Cardiac fibroblast (primary cell): ENCODE measurements at regions not wholly inside any gene's neighbourhood (a gene's known extent, or its start where the extent isn't known, plus 50 kb on each side); places are given as distances from the start of the nearest gene placed in this dataset.

Source experiments
- DNase-seq, 2 donors: peaks; one replicate each; pipeline versions ENCODE4 v3.0.0 to v3.0.0-alpha.2; 2010; ENCODE audit warnings: low read depth in 2 of 2
- H3K4me3 ChIP-seq, 2 donors: replicated peaks in 1 of 2; 1 replicate in 1 of 2; 2 replicates in 1 of 2; pipeline ENCODE4 v1.5.1; 2011; ENCODE audit warnings: low read depth in 2 of 2, low read length in 2 of 2, mild to moderate bottlenecking in 2 of 2, moderate library complexity in 1 of 2
- TF ChIP-seq, protein P1 (sequence below): IDR thresholded peaks from one replicate; pipeline ENCODE4 v1.5.1; 2011; ENCODE audit warnings: low read depth, mild to moderate bottlenecking, low read length, inconsistent platforms

DNA sequence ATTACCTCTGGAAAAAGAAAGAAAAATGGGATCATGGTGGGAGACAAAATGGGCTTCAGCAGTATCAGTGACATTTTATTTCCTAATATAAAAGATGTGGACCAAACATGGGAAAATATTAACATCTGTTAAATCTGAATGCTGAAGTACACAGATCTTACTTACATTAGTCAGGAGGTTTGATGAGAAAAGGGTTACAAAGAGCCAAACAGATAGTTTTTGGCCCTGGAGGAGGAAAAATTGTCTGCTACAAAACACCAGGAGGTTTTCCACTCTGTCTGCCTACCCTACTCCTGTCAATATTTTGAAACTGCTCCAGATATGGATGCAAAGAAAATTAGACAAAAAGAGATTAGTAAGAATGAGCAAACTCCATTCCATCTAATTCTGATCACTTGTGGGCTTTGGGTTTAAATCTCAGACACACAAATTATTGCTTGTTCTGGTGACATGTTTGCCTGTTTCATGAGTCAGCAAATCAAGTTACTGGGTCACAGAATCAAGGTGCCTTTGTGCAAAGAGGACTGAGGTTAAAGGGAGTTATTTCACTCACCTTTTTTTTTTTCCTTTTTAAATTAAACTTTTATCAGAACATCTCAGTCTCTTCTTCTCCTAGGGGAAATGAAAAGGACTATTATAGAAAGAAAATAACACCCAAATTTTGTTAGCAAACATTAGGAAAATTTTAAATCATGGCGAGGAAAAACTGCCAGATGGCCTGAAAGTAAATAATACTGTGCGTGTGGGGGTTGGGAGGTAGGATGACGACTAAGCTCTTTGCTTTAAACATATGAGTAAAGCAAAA, 87.0 kb upstream of the SPATS2L start:
- no peak overlapping the region for H3K4me3 ChIP-seq
- TF ChIP-seq, protein P1, sequence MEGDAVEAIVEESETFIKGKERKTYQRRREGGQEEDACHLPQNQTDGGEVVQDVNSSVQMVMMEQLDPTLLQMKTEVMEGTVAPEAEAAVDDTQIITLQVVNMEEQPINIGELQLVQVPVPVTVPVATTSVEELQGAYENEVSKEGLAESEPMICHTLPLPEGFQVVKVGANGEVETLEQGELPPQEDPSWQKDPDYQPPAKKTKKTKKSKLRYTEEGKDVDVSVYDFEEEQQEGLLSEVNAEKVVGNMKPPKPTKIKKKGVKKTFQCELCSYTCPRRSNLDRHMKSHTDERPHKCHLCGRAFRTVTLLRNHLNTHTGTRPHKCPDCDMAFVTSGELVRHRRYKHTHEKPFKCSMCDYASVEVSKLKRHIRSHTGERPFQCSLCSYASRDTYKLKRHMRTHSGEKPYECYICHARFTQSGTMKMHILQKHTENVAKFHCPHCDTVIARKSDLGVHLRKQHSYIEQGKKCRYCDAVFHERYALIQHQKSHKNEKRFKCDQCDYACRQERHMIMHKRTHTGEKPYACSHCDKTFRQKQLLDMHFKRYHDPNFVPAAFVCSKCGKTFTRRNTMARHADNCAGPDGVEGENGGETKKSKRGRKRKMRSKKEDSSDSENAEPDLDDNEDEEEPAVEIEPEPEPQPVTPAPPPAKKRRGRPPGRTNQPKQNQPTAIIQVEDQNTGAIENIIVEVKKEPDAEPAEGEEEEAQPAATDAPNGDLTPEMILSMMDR, result no peak
- DNase-seq, result no peak

DNA sequence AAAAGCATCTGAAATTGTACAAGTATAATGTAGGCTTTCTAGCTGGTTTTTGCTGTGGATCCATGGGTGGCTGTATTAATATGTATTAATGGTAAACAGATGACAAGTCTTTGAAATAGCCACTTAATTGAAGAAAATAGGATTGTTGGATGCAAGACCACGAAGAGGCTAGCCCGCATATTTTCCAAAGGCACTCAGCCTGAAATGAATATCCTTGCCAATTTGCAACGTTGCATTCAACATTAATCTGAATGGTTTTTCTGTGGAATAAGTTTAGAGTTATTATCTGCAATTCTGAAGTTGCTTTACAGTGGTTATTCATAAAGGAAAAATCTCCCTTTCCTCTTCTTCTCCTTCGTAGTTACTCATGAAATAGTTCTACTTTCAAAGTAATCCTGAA, 86.2 kb upstream of the SPATS2L start:
- DNase-seq, result no peak
- TF ChIP-seq, protein P1, result no peak
- H3K4me3 ChIP-seq, result no peak overlapping the region

DNA sequence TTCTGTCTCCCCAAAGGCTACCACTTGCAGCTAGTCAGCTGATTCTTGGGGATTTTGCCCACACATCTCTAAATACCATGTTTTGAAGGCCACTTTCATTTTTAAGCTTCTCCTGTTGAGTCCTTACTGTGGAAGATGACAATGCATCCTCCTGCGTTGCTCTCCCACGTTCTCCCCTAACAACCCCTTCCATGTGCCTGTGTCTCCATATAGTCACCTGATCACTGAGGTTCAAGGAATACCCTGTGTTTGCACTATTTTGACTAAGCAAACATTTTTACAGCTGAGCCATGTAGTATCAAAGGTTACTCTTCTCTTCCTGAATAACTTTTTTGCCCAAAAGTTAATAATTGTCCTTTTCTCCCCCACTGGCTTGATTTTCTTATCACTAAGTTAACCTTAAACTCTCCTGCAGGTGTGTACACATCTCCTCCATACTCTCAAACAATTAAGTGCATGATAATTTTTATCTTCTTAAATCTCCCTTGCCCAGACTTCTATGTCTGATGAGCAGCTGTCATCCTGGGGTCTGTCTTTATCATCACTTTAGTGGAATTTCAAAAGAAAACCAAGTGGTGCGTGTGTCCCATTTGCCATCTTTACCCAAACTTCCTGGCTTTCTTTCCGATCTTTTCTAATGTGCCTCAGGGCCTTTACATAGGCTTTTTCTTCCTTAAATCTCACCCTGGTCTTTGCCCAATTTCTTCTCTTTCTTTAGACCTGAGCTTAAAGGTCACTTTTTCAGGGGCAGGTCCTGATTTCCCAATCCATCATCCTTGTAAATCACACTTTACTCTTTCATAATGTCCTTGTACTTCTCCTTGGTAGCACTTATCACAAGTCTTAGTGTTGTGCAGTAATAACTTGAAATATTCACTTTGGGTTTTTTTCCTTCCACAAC, 85.2 kb upstream of the SPATS2L start:
- TF ChIP-seq, protein P1, result no peak
- H3K4me3 ChIP-seq, result no peak overlapping the region
- DNase-seq, result no peak

DNA sequence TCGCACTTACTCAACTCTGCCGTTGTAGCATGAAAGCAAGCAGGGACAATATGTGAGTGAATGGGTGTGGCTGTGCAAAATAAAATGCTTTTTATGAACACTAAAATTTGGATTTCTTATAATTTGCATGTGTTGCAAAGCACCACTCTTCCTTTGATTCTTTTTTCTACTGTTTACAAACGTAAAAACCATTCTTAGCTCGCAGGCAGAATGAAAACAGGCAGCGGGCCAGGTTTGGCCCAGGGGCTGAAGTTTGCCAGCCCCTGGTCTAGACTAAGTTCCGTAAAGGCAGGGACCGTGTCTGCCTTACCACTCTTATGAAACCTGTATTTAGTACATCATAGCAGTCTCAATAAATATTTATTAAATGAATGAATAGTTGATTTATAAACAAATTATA, 83.7 kb upstream of the SPATS2L start:
- no peak for DNase-seq
- no peak overlapping the region for H3K4me3 ChIP-seq
- TF ChIP-seq, protein P1, result no peak

DNA sequence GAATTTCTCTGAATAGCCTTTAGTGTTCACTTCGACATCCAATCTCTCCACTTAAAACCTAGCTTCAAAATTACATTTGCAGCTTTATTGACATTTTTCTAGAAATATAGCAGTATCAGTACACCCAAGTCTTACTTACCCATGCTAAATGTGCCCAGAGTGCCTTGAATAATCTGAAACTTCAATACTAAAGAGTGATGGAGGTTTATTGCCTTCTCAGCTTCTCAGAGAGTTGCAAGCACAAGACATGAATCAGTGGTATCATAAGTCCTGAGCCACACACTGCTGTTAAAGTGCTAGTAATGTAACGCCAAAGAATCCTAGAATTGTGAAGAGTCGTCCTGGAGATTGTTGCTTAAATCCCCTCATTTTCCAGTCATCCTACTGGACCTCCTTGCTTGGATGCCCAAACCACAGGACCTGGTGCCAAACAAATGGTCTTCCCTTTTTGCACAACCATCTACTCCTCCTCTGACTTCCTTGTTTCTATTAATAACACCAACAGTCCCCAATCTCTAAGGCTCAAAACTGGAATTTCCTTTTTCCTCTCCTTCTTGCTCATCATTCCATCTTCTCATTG, 83.2 kb upstream of the SPATS2L start:
- TF ChIP-seq, protein P1, result no peak
- H3K4me3 ChIP-seq, result no peak overlapping the region
- peak in 1 of 2 donors; percentile 62 for DNase-seq

DNA sequence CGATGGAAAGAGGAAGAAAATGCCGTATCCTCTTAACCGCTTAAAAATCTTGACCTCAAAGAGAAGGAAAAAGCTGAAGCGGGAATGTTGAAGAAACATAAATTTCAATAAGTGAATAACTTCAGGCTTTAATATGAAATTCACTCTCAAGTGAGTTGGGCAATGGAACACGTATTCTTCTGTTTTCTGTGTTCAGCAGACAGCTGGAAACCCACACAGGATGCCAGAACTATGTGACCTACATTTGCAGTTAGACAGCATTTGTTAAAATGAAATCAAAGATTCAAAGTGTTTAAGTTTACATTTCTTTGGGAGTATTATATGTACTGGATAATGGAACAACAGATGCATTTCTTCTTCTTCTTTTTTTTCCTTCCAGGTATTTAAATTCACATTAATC, 80.5 kb upstream of the SPATS2L start:
- no peak overlapping the region for H3K4me3 ChIP-seq
- peak; percentile 30 to 38 for DNase-seq
- TF ChIP-seq, protein P1, result no peak
